Muscle of leg (tissue), 3 donors: ENCODE measurements at regions not wholly inside any gene's neighbourhood (a gene's known extent, or its start where the extent isn't known, plus 50 kb on each side); places are given as distances from the start of the nearest gene placed in this dataset.
A peak's percentile ranks its signal among the peaks of the same experiment; 100 is the strongest.

Source experiments
- DNase-seq: peaks from one replicate; pipeline ENCODE4 v3.0.0; 2013
- H3K27ac ChIP-seq: one replicate; pipeline ENCODE4 v1.5.1; 2013; ENCODE audit warnings: mild to moderate bottlenecking, low read length, control low read depth
- H3K27me3 ChIP-seq: one replicate; pipeline ENCODE4 v1.6.1; 2013; ENCODE audit warnings: low read length; ENCODE audit not compliant: control insufficient read depth, insufficient read depth
- H3K36me3 ChIP-seq: one replicate; pipeline ENCODE4 v1.6.1; 2013; ENCODE audit warnings: low read length; ENCODE audit not compliant: control insufficient read depth, insufficient read depth
- H3K4me1 ChIP-seq: one replicate; pipeline ENCODE4 v1.6.1; 2013; ENCODE audit warnings: low read length; ENCODE audit not compliant: control insufficient read depth, insufficient read depth
- H3K4me3 ChIP-seq: one replicate; pipeline ENCODE4 v1.5.1; 2013; ENCODE audit warnings: low read length, control low read depth
- H3K9me3 ChIP-seq: replicated peaks from 2 replicates; pipeline ENCODE4 v1.6.1; 2013; ENCODE audit warnings: low read depth, low read length; ENCODE audit not compliant: control insufficient read depth
- WGBS: methylation state at CpG from one replicate; pipeline ENCODE4 v1.1.5; 2013; ENCODE audit warnings: missing lambda C conversion rate; ENCODE audit not compliant: insufficient coverage; 5-methylcytosine and 5-hydroxymethylcytosine counted together

DNA sequence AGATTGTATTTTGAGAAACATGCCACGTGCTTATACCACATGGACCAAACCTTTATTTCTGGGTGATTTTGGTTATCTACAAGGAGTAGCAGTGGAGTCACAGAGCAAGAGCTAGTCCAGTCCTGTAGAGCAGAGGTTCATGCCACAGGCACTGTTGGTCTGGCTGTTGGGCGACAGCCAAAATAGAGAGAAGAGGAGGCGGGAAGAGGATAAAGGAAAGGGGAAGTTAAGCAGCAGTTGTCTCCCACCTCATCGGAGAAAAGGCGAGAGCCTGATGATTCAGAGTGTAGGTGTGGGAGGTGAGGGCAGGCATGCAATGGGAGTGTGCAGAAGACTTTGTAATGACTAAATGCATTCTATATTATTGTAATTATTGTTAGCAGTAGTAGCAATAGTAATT, 237.5 kb upstream of the ROPN1 start:
- H3K4me3 ChIP-seq, result no peak overlapping the region
- no peaks in the 10 kb centered on the region for H3K27me3 ChIP-seq
- H3K9me3 ChIP-seq, result peaks cover 6% of the 10 kb centered on the region
- H3K27ac ChIP-seq, result no peak overlapping the region
- H3K36me3 ChIP-seq, result no peaks in the 10 kb centered on the region
- no peak for DNase-seq
- no peaks in the 10 kb centered on the region for H3K4me1 ChIP-seq
- WGBS, result 72% methylated on average over 5 of the region's 5 CpGs

DNA sequence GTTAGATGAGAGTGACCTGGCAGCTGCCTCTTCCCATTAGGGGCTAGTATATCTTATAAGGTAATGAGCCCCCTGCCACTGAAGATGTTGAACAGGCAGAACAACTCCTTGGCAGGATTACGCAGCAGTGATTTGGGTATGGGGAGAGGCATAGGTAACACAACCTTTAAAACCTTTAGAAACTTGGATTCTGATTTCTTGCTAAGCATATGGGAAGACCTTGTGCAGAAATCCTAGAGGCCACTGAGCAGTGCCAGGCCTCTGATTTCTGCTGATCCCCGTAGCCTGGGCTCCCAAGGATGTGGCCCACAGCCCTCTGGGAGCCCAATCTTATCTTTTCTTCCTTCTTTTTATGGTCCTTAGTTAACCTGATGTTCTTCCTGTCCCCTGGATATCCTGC, 237.9 kb upstream of the ROPN1 start:
- no peak for DNase-seq
- H3K36me3 ChIP-seq, result no peaks in the 10 kb centered on the region
- no peaks in the 10 kb centered on the region for H3K4me1 ChIP-seq
- no peak overlapping the region for H3K27ac ChIP-seq
- peaks cover 6% of the 10 kb centered on the region for H3K9me3 ChIP-seq
- no peak overlapping the region for H3K4me3 ChIP-seq
- H3K27me3 ChIP-seq, result no peaks in the 10 kb centered on the region
- WGBS, result 88% methylated on average over 1 of the region's 2 CpGs

DNA sequence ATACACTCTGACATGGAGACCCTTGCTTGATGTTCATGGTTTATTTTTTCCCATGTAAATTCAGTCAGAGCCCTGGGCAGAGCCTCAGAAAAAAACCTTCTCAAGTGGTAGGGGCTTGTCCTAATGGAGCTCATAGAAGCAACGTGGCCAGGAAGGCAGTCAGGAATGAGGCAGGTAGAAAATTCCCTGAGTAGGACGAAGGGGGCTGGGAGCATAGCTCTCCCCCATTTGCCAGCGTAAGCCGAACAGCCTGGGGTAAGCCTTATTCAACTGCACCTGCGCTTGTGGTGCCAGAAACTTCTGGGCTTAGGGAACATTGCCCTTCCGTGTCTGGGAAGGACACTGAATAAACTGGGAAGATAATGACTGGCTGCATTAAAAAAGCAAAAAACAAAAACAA, 238.5 kb upstream of the ROPN1 start:
- DNase-seq, result no peak

DNA sequence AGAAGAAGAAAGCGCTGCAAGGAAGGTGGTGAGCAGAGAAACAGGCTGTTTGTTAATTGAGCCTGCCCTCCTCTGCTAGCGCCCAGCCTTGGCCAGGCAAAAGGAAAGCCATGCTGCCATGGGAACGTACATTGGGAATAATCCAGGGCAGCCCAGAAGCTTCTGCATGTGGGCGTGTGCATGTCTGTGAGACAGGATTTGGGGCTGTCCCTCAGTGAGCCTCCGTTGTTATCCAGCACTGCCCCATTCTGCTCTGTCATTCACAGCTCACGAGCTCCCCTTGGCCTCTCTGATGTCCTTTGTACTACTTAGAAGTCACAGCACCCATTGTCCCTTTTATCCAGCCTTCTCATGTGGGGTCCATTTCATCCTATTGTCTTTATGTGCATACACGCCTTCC, 239.1 kb upstream of the ROPN1 start:
- Histone ChIP-seq H3K4me1 (no peaks in the 10 kb centered on the region), H3K4me3 (no peak overlapping the region), H3K27me3 (no peaks in the 10 kb centered on the region), H3K9me3 (peaks cover 6% of the 10 kb centered on the region), H3K36me3 (no peaks in the 10 kb centered on the region), H3K27ac (no peak overlapping the region)
- WGBS, result 79% methylated on average over 6 of the region's 7 CpGs
- DNase-seq, result no peak

More for the DNA sequence above, 238.5 kb upstream of the ROPN1 start:
- Histone ChIP-seq H3K9me3 (peaks cover 6% of the 10 kb centered on the region), H3K4me3 (no peak overlapping the region), H3K27ac (no peak overlapping the region), H3K27me3 (no peaks in the 10 kb centered on the region), H3K4me1 (no peaks in the 10 kb centered on the region), H3K36me3 (no peaks in the 10 kb centered on the region)
- WGBS, result 76% methylated on average over 4 of the region's 6 CpGs

DNA sequence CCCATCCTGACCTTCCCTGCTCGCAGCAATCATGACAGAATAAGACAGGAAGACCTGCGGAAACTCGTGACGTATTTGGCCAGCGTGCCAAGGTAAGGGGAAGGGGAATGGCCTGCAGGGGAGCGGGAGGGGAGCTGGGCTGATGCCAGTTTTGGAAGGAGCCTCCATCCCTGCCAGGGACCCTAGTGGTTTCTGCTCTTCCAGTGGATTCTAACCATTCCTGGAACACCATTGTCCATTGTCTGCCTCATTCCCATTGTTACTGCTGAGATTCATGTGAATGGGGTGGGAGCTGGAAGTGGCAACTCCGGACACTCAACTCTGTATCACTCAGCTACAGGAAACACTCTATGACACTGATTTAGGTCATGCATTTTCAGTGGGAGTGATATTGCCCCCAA, 242.9 kb upstream of the ROPN1 start:
- DNase-seq, result peak; percentile 18
- H3K36me3 ChIP-seq, result no peaks in the 10 kb centered on the region
- H3K27me3 ChIP-seq, result no peaks in the 10 kb centered on the region
- H3K27ac ChIP-seq, result no peak overlapping the region
- no peak overlapping the region for H3K4me3 ChIP-seq
- WGBS, result no CpG with 5 or more reads among the region's 7 CpGs
- H3K9me3 ChIP-seq, result no peaks in the 10 kb centered on the region
- no peaks in the 10 kb centered on the region for H3K4me1 ChIP-seq

DNA sequence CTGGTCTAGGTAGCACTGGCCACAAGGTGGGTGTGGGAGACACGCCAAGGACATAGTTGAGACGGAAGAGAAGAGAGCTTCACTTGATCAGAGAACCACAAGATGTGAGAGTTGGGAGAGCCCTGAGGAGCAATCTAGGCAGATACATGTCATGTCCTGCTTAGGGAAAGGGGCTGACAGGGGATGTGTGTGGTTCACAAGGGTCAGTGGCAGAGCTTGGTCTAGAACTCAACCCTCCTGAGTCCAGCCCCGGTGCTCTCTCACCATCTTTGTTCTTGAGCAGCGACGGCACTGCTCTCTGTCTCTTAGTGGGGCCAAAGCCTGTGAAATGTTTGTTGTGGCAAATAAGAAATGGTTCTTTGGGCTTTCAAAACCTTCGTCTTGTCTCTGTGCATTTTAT, 243.5 kb upstream of the ROPN1 start:
- H3K27ac ChIP-seq, result no peak overlapping the region
- H3K4me1 ChIP-seq, result no peaks in the 10 kb centered on the region
- no peak overlapping the region for H3K4me3 ChIP-seq
- no peak for DNase-seq
- H3K9me3 ChIP-seq, result no peaks in the 10 kb centered on the region
- no peaks in the 10 kb centered on the region for H3K27me3 ChIP-seq
- H3K36me3 ChIP-seq, result no peaks in the 10 kb centered on the region
- 92% methylated on average over 4 of the region's 6 CpGs for WGBS

DNA sequence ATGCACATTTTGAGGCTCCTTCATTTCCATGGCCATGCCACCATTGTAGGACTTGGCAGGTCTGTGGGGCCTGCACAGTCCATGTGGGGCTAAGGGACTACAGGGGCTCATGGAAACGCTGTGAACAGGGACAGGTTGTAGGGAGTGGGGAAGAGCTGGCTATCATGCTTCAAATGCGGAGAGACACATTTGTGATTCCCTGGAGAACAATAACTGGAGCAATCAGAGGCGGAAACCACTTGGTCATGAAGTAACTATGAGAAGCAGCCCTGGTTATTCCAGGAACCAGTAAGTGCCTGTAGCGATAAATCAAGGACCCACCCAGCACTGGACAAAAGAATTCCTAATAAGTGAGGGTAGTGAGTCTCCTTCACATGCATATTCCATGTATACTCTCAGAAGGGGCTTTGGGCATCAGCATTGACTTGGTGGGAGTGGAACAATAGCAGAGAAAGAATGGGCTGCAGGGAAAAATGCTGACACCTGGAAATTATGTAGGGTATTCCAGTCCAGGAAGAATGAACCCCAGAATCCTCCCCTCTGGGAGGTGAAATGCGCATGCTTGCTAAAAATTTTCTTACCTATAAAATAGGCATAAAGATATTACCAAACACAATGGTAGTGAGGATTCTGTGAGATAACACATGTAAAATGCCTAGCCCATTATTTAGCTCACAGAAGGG, 251.4 kb upstream of the ROPN1 start:
- WGBS, result 48% methylated on average over 3 of the region's 5 CpGs
- Histone ChIP-seq H3K4me1 (peaks cover 4% of the 10 kb centered on the region), H3K27ac (no peak overlapping the region), H3K4me3 (no peak overlapping the region), H3K36me3 (no peaks in the 10 kb centered on the region), H3K9me3 (no peaks in the 10 kb centered on the region), H3K27me3 (no peaks in the 10 kb centered on the region)
- DNase-seq, result no peak

DNA sequence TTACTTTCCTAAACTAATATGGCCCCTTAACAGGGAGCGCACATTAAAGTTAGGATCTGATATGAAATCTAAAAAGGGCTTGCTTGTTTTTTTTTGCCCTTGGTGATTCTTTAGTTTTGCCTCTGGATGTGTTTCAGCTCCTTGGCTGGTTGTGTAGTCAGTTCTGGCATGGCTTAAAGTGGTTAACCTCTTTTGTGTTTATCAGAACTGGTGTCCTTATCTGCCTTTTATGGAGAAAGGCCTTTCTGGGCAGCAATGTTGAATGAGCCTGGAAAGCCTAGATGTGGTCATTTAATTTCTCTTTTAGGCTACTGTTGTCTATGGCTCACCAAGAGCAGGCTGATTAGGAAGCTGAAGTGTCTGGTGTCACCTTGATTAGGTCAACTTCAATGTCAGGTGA, 254.5 kb upstream of the ROPN1 start:
- H3K36me3 ChIP-seq, result no peaks in the 10 kb centered on the region
- WGBS, result 100% methylated on average over 1 of the region's 1 CpG
- no peak overlapping the region for H3K27ac ChIP-seq
- peaks cover 12% of the 10 kb centered on the region for H3K4me1 ChIP-seq
- no peaks in the 10 kb centered on the region for H3K9me3 ChIP-seq
- no peak for DNase-seq
- H3K4me3 ChIP-seq, result no peak overlapping the region
- H3K27me3 ChIP-seq, result no peaks in the 10 kb centered on the region

DNA sequence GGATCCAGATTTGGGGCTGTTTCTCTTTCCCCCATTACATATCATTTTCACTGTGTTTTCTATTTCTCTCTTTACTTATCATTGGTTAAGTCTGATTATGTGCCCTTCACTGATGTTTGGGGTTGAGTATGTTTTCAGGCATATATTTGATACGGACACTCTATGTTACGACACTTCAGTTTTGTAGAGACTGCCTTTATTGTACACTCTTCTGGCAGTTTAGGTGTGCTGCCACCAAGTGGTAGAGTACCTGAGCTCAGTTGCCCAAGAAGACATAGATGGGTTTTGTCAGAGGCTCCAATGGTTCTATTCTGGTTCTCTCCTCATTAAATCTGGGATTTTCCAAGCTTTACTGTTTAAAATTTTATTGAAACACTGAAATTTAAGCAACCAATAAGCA, 255.0 kb upstream of the ROPN1 start:
- H3K4me1 ChIP-seq, result peaks cover 12% of the 10 kb centered on the region
- H3K27ac ChIP-seq, result no peak overlapping the region
- no peak overlapping the region for H3K4me3 ChIP-seq
- H3K27me3 ChIP-seq, result no peaks in the 10 kb centered on the region
- WGBS, result no CpG with 5 or more reads among the region's 2 CpGs
- DNase-seq, result no peak
- no peaks in the 10 kb centered on the region for H3K36me3 ChIP-seq
- H3K9me3 ChIP-seq, result no peaks in the 10 kb centered on the region

DNA sequence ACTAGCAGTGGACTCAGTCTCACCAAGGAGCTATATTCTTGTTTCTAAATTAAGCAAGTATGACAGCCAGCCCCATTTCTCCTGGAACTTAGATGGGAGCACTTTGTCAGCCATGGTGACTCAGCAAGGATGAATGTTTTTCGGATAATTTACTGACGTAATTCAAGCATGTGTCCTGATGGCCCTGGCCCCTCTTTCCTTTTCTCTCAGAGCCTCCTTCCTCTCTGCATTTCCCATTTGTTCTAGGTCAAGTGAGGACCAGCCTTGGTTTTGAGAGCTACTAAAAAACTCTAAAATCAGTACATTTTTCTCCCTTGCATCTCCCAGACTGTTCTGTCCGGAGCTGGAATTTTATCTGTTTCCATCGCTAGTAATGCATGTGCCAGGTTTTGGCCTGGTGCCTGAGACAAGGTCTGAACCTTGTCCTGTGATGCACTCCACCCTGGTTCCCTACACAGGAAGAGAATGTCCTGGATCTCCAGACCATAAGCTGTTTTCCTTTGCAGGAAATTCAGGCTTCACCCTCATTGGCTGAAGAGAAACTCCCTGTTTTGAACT, 256.6 kb upstream of the ROPN1 start:
- Histone ChIP-seq H3K4me1 (peaks cover 12% of the 10 kb centered on the region), H3K27me3 (no peaks in the 10 kb centered on the region), H3K4me3 (no peak overlapping the region), H3K9me3 (no peaks in the 10 kb centered on the region), H3K36me3 (no peaks in the 10 kb centered on the region), H3K27ac (peak overlapping the region; percentile 65)
- WGBS, result 35% methylated on average over 4 of the region's 4 CpGs
- DNase-seq, result peak; percentile 61

DNA sequence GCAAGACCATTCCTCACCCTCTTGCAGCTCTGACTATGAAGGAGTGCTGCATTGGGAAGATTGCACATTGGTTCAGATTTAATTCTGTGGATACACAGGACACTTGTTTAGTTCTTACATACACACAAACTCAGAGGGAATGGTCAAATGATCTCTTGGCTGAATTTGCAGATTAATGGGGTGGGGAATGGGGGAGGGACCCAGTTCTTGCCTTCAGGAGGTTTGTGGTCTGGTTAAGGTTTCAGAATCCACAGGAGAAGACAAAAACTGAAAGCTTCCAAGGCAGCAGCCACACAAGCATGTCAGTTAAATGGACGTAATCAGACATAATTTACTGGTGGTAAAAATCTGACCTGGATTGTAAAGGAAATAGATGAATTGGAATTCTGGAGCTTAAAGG, 257.1 kb upstream of the ROPN1 start:
- 100% methylated on average over 1 of the region's 1 CpG for WGBS
- H3K4me1 ChIP-seq, result peaks cover 12% of the 10 kb centered on the region
- no peak overlapping the region for H3K4me3 ChIP-seq
- H3K36me3 ChIP-seq, result no peaks in the 10 kb centered on the region
- no peak for DNase-seq
- H3K27ac ChIP-seq, result peak overlapping the region; percentile 38
- no peaks in the 10 kb centered on the region for H3K9me3 ChIP-seq
- no peaks in the 10 kb centered on the region for H3K27me3 ChIP-seq
